H9 (cell line): ENCODE measurements at regions not wholly inside any gene's neighbourhood (a gene's known extent, or its start where the extent isn't known, plus 50 kb on each side); places are given as distances from the start of the nearest gene placed in this dataset.

Experiments used
- DNase-seq: peaks from one replicate; pipeline ENCODE4 v3.0.0-alpha.2; 2017
- H2AFZ ChIP-seq: one replicate; pipeline ENCODE4 v1.6.1; 2013; ENCODE audit warnings: mild to moderate bottlenecking, low read length, control low read depth, moderate library complexity
- H2AK5ac ChIP-seq: 2 replicates; pipeline ENCODE4 v1.6.1; 2013; ENCODE audit warnings: low read length, control low read depth, mixed read lengths; ENCODE audit not compliant: insufficient read length
- H2BK120ac ChIP-seq: one replicate; pipeline ENCODE4 v1.6.1; 2013; ENCODE audit warnings: low read depth, mild to moderate bottlenecking, low read length, control low read depth, inconsistent platforms; ENCODE audit not compliant: poor library complexity, severe bottlenecking
- H2BK12ac ChIP-seq: 2 replicates; pipeline ENCODE4 v1.6.1; 2013; ENCODE audit warnings: low read length, control low read depth, mixed read lengths, low read depth; ENCODE audit not compliant: insufficient read length
- H2BK15ac ChIP-seq: 2 replicates; pipeline ENCODE4 v1.6.1; 2013; ENCODE audit warnings: low read depth, low read length, control low read depth
- H2BK20ac ChIP-seq: one replicate; pipeline ENCODE4 v1.6.1; 2013; ENCODE audit warnings: low read depth, mild to moderate bottlenecking, low read length, control low read depth, inconsistent platforms; ENCODE audit not compliant: poor library complexity, severe bottlenecking
- H2BK5ac ChIP-seq: 2 replicates; pipeline ENCODE4 v1.6.1; 2013; ENCODE audit warnings: low read length, control low read depth, mixed read lengths; ENCODE audit not compliant: insufficient read length
- H3K14ac ChIP-seq: 2 replicates; pipeline ENCODE4 v1.6.1; 2013; ENCODE audit warnings: low read length, control low read depth; ENCODE audit not compliant: insufficient read depth
- H3K18ac ChIP-seq: 2 replicates; pipeline ENCODE4 v1.6.1; 2013; ENCODE audit warnings: low read depth, mild to moderate bottlenecking, mixed read lengths, low read length, control low read depth; ENCODE audit not compliant: insufficient read length
- H3K23ac ChIP-seq: 2 replicates; pipeline ENCODE4 v1.6.1; 2013; ENCODE audit warnings: low read length, control low read depth, mixed read lengths, low read depth; ENCODE audit not compliant: insufficient read length
- H3K23me2 ChIP-seq: 2 replicates; pipeline ENCODE4 v1.6.1; 2013; ENCODE audit warnings: low read depth, mild to moderate bottlenecking, mixed read lengths, low read length, control low read depth; ENCODE audit not compliant: insufficient read length, poor library complexity, severe bottlenecking
- H3K27ac ChIP-seq: 2 replicates; pipeline ENCODE4 v1.5.1; 2013; ENCODE audit warnings: low read length, control low read depth, mixed read lengths, low read depth; ENCODE audit not compliant: insufficient read length
- H3K27me3 ChIP-seq: 2 replicates; pipeline ENCODE4 v1.6.1; 2013; ENCODE audit warnings: low read length, control low read depth, inconsistent platforms; ENCODE audit not compliant: insufficient read depth
- H3K4ac ChIP-seq: 2 replicates; pipeline ENCODE4 v1.6.1; 2013; ENCODE audit warnings: low read depth, mild to moderate bottlenecking, control low read depth, inconsistent platforms, low read length, moderate library complexity
- H3K4me1 ChIP-seq: 2 replicates; pipeline ENCODE4 v1.6.1; 2013; ENCODE audit warnings: low read length, control low read depth, inconsistent platforms; ENCODE audit not compliant: insufficient read depth
- H3K4me2 ChIP-seq: 2 replicates; pipeline ENCODE4 v1.6.1; 2013; ENCODE audit warnings: low read length, control low read depth, mixed read lengths; ENCODE audit not compliant: insufficient read length, insufficient read depth
- H3K56ac ChIP-seq: 2 replicates; pipeline ENCODE4 v1.6.1; 2013; ENCODE audit warnings: low read depth, mild to moderate bottlenecking, mixed read lengths, low read length, control low read depth; ENCODE audit not compliant: insufficient read length
- H3K79me1 ChIP-seq: 2 replicates; pipeline ENCODE4 v1.6.1; 2013; ENCODE audit warnings: low read depth, mild to moderate bottlenecking, moderate library complexity, low read length, control low read depth, inconsistent platforms; ENCODE audit not compliant: insufficient read depth, poor library complexity, severe bottlenecking
- H3K79me2 ChIP-seq: 2 replicates; pipeline ENCODE4 v1.6.1; 2013; ENCODE audit warnings: low read length, control low read depth, inconsistent platforms; ENCODE audit not compliant: insufficient read depth
- H3K9ac ChIP-seq: 2 replicates; pipeline ENCODE4 v1.6.1; 2013; ENCODE audit warnings: low read length, control low read depth, mixed read lengths; ENCODE audit not compliant: insufficient read length; ENCODE audit errors: extremely low read depth
- H3K9me3 ChIP-seq: one replicate; pipeline ENCODE4 v1.6.1; 2013; ENCODE audit warnings: low read depth, low read length, inconsistent platforms; ENCODE audit not compliant: control insufficient read depth
- H3T11ph ChIP-seq: one replicate; pipeline ENCODE4 v1.6.1; 2013; ENCODE audit warnings: mild to moderate bottlenecking, low read length, control low read depth, inconsistent platforms
- H4K20me1 ChIP-seq: one replicate; pipeline ENCODE4 v1.6.1; 2013; ENCODE audit not compliant: control insufficient read depth, insufficient read length, insufficient read depth
- H4K5ac ChIP-seq: 2 replicates; pipeline ENCODE4 v1.6.1; 2013; ENCODE audit warnings: low read depth, mild to moderate bottlenecking, mixed read lengths, low read length, control low read depth; ENCODE audit not compliant: insufficient read length
- H4K8ac ChIP-seq: replicated peaks from 2 replicates; pipeline ENCODE4 v1.6.1; 2013; ENCODE audit warnings: low read length, control low read depth, mixed read lengths, low read depth; ENCODE audit not compliant: insufficient read length
- H4K91ac ChIP-seq: 2 replicates; pipeline ENCODE4 v1.6.1; 2013; ENCODE audit warnings: low read depth, mild to moderate bottlenecking, moderate library complexity, mixed read lengths, low read length, control low read depth; ENCODE audit not compliant: insufficient read length
- H3K27ac Mint-ChIP-seq, 3 experiments: 2 replicates in 2 of 3; 3 replicates in 1 of 3; pipeline ENCODE4 v1.8.0; 2020 to 2021; ENCODE audit warnings: mixed read lengths in 3 of 3, mild to moderate bottlenecking in 1 of 3, moderate library complexity in 1 of 3
- H3K27me3 Mint-ChIP-seq: 2 replicates; pipeline ENCODE4 v1.8.0; 2021; ENCODE audit warnings: low read depth, mild to moderate bottlenecking, moderate library complexity, mixed read lengths
- H3K36me3 Mint-ChIP-seq, 3 experiments: 2 replicates in 2 of 3; 3 replicates in 1 of 3; pipeline ENCODE4 v1.8.0; 2020 to 2021; ENCODE audit warnings: low read depth in 3 of 3, mixed read lengths in 3 of 3; ENCODE audit not compliant: insufficient read depth in 1 of 3
- H3K4me1 Mint-ChIP-seq, 2 experiments: 2 replicates each; pipeline ENCODE4 v1.8.0; 2020; ENCODE audit warnings: mixed read lengths in 2 of 2
- H3K4me3 Mint-ChIP-seq, 2 experiments: 2 replicates in 1 of 2; 3 replicates in 1 of 2; pipeline ENCODE4 v1.8.0; 2020 to 2021; ENCODE audit warnings: mild to moderate bottlenecking in 2 of 2, mixed read lengths in 2 of 2, moderate library complexity in 1 of 2
- H3K9me3 Mint-ChIP-seq, 2 experiments: 2 replicates in 1 of 2; 3 replicates in 1 of 2; pipeline ENCODE4 v1.8.0; 2020; ENCODE audit warnings: mild to moderate bottlenecking in 2 of 2, mixed read lengths in 2 of 2, moderate library complexity in 1 of 2
- WGBS: extraction: QIAGEN DNeasy Blood & Tissue Kit; methylation state at CpG from one replicate; pipeline ENCODE4 v1.1.7; 2013; ENCODE audit warnings: missing lambda C conversion rate, low lambda C conversion rate, mixed read lengths; ENCODE audit not compliant: insufficient read length; ENCODE audit errors: extremely low coverage; 5-methylcytosine and 5-hydroxymethylcytosine counted together
- TF ChIP-seq, protein P1 (sequence below): fragments of 200-600 bp; sonication (generic); conservative IDR thresholded peaks from 3 replicates; pipeline ENCODE4 v1.8.0; 2021; ENCODE audit warnings: antibody characterized with exemption, mild to moderate bottlenecking

GRCh38 chr13:74043237-74043636 is 91.0 kb downstream of the KLF12 start:
- Histone ChIP-seq H3K23ac (no peak overlapping the region), H2AFZ (no peak overlapping the region), H4K5ac (no peak overlapping the region), H3K4ac (no peak overlapping the region), H3T11ph (no peak overlapping the region), H3K9me3 (no peaks in the 10 kb centered on the region), H3K9ac (no peak overlapping the region), H2BK5ac (no peak overlapping the region), H3K14ac (no peak overlapping the region), H2AK5ac (no peak overlapping the region), H3K4me2 (no peak overlapping the region), H3K56ac (no peak overlapping the region), H2BK12ac (no peak overlapping the region), H3K23me2 (no peaks in the 10 kb centered on the region), H3K18ac (no peak overlapping the region), H3K4me1 (no peaks in the 10 kb centered on the region), H4K8ac (no peak overlapping the region), H2BK15ac (no peak overlapping the region), H2BK120ac (no peak overlapping the region), H3K27ac (no peak overlapping the region), H3K27me3 (no peaks in the 10 kb centered on the region), H4K91ac (no peak overlapping the region), H2BK20ac (no peak overlapping the region), H3K79me2 (no peaks in the 10 kb centered on the region), H3K79me1 (no peaks in the 10 kb centered on the region), H4K20me1 (no peaks in the 10 kb centered on the region)
- no CpG with 5 or more reads among the region's 5 CpGs for WGBS
- H3K27me3 Mint-ChIP-seq, result no peaks in the 10 kb centered on the region
- no peak overlapping the region for H3K27ac Mint-ChIP-seq
- H3K9me3 Mint-ChIP-seq, result no peaks in the 10 kb centered on the region
- TF ChIP-seq, protein P1, sequence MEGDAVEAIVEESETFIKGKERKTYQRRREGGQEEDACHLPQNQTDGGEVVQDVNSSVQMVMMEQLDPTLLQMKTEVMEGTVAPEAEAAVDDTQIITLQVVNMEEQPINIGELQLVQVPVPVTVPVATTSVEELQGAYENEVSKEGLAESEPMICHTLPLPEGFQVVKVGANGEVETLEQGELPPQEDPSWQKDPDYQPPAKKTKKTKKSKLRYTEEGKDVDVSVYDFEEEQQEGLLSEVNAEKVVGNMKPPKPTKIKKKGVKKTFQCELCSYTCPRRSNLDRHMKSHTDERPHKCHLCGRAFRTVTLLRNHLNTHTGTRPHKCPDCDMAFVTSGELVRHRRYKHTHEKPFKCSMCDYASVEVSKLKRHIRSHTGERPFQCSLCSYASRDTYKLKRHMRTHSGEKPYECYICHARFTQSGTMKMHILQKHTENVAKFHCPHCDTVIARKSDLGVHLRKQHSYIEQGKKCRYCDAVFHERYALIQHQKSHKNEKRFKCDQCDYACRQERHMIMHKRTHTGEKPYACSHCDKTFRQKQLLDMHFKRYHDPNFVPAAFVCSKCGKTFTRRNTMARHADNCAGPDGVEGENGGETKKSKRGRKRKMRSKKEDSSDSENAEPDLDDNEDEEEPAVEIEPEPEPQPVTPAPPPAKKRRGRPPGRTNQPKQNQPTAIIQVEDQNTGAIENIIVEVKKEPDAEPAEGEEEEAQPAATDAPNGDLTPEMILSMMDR, result no peak
- DNase-seq, result no peak
- no peak overlapping the region for H3K4me3 Mint-ChIP-seq
- H3K36me3 Mint-ChIP-seq, result peaks cover 0 to 6% (median 2%) of the 10 kb centered on the region in 3 experiments; a peak in 4 of 7 replicates
- H3K4me1 Mint-ChIP-seq, result peaks cover 19% of the 10 kb centered on the region in 2 experiments
